ENCODE measurements at regions not wholly inside any gene's neighbourhood (a gene's known extent, or its start where the extent isn't known, plus 50 kb on each side); places are given as distances from the start of the nearest gene placed in this dataset.

DNA sequence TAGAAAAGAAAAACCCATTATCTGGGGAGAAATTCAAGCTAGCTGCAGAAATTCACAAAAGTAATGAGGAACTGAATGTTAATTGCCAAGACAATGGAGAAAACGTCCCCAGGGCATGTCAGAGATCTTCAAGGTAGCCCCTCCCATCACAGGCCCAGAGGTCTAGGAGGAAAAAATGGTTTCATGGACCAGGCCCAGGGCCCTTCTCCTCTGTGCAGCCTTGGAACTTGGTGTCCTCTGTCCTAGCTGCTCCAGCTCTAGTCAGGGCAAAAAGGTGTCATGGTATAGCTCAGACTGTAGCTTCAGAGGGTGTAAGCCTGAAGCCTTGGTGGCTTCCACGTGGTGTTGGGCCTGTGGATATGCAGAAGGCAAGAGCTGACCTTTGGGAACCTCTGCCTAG lies 411.8 kb downstream of the ADRA2A start:
- H3K36me3 ChIP-seq = no peaks in the 10 kb centered on the region
- no peak overlapping the region for H3K27ac ChIP-seq
- no peak overlapping the region for H3K4me3 ChIP-seq
- H3K4me1 ChIP-seq = no peaks in the 10 kb centered on the region
- no peak for DNase-seq
- H3K9me3 ChIP-seq = no peaks in the 10 kb centered on the region
- intact Hi-C loops (cut with DNase I; ENCODE audit: low total_unique reads) = no loop called here
- TF ChIP-seq CTCF (IDR thresholded peaks at IDR 0.05) = no peak
- TF ChIP-seq POLR2A (IDR thresholded peaks at IDR 0.05) = no peak
- no peaks in the 10 kb centered on the region for H3K27me3 ChIP-seq

DNA sequence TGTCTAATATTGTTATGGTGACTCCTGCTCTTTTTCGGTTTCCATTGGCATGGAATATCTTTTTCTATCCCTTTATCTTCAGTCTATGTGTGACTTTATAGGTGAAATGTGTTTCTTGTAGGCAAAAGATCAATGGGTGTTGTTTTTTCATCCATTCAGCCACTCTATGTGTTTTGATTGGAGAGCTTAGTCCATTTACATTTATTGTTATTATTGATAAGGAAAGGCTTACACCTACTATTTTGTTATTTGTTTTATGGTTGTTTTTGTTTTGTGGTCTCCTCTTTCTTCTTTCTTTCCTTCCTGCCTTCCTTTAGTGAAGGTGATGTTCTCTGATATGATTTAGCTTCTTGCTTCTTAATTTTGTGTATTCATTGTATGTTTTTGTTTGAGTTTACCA lies 414.3 kb downstream of the ADRA2A start:
- TF ChIP-seq POLR2A (IDR thresholded peaks at IDR 0.05) = no peak
- TF ChIP-seq CTCF (IDR thresholded peaks at IDR 0.05) = no peak
- Histone ChIP-seq H3K4me1 (no peaks in the 10 kb centered on the region), H3K36me3 (no peaks in the 10 kb centered on the region), H3K4me3 (no peak overlapping the region), H3K27ac (no peak overlapping the region), H3K27me3 (no peaks in the 10 kb centered on the region), H3K9me3 (no peaks in the 10 kb centered on the region)
- intact Hi-C loops (cut with DNase I; ENCODE audit: low total_unique reads) = no loop called here
- no peak for DNase-seq

DNA sequence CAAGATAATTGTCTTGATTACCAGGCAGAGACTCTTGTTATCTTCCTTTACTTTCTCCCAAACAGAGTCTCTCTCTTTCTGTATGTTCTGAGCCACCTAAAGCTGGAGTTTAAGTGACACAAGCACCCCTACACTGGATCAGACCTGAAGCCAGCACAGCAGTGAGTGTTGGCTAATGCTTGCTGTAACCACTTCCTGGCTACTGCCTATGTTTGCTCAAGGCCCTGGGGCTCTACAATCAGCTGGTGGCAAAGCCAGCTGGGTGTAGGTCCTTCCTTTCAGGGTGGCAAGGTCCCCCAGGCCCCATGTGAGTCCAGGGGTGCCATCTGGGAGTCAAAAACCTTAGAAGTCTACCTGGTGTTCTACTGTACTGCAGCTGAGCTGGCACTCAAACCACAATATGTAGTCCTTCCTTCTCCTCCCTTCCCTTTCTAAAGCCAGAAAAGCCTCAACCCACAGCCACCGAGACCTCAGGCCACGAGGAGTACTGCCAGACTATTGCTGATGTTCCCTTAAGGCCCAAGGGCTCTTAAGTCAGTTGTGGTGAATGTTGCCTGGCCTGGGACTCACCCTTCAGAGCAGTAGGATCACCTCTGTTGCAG lies 416.3 kb downstream of the ADRA2A start:
- Histone ChIP-seq H3K9me3 (no peaks in the 10 kb centered on the region), H3K36me3 (no peaks in the 10 kb centered on the region), H3K4me3 (no peak overlapping the region), H3K27me3 (no peaks in the 10 kb centered on the region), H3K4me1 (no peaks in the 10 kb centered on the region), H3K27ac (no peak overlapping the region)
- DNase-seq = no peak
- TF ChIP-seq CTCF (IDR thresholded peaks at IDR 0.05) = no peak
- no peak for TF ChIP-seq POLR2A (IDR thresholded peaks at IDR 0.05)
- intact Hi-C loops (cut with DNase I; ENCODE audit: low total_unique reads) = no loop called here

DNA sequence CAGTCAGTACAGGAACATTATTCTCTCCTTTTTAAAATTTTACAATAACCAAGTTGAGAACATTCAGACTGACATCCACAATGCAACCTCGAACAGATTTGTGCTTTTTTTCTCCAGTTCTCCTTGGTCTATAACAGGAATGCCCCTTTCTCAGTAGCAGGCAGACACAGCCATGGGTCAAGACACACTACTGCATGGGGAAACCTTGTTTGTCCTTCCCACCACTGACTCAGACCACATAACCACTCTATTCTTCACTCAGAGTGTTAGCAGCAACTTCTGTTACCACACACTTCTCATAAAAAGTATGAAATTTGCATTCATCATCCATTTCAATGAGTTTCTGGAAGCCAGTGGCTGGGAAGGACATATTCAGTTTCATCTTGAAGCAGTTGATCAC lies 421.7 kb downstream of the ADRA2A start:
- H3K27me3 ChIP-seq = no peaks in the 10 kb centered on the region
- DNase-seq = no peak
- no peaks in the 10 kb centered on the region for H3K4me1 ChIP-seq
- no peak for TF ChIP-seq CTCF (IDR thresholded peaks at IDR 0.05)
- no peak for TF ChIP-seq POLR2A (IDR thresholded peaks at IDR 0.05)
- no peaks in the 10 kb centered on the region for H3K9me3 ChIP-seq
- H3K36me3 ChIP-seq = no peaks in the 10 kb centered on the region
- no peak overlapping the region for H3K27ac ChIP-seq
- H3K4me3 ChIP-seq = no peak overlapping the region
- intact Hi-C loops (cut with DNase I; ENCODE audit: low total_unique reads) = no loop called here

- no peak for TF ChIP-seq POLR2A (IDR thresholded peaks at IDR 0.05)
- TF ChIP-seq CTCF (IDR thresholded peaks at IDR 0.05) = no peak
Observed at GRCh38 chr10:111504376-111504775, 427.5 kb downstream of the ADRA2A start.

More at GRCh38 chr10:111504376-111504775, 427.5 kb downstream of the ADRA2A start:
- Histone ChIP-seq H3K4me3 (no peak overlapping the region), H3K4me1 (no peaks in the 10 kb centered on the region), H3K9me3 (no peaks in the 10 kb centered on the region), H3K27ac (no peak overlapping the region), H3K27me3 (no peaks in the 10 kb centered on the region), H3K36me3 (no peaks in the 10 kb centered on the region)
- no peak for DNase-seq
- intact Hi-C loops (cut with DNase I; ENCODE audit: low total_unique reads) = no loop called here
